HG03025 (cell line): ENCODE measurements at regions not wholly inside any gene's neighbourhood (a gene's known extent, or its start where the extent isn't known, plus 50 kb on each side); places are given as distances from the start of the nearest gene placed in this dataset.

Experiments
- ATAC-seq: cut with Tn5 transposase; IDR thresholded peaks from one replicate; pipeline ENCODE4 v1.9.1; 2021; ENCODE audit warnings: mild to moderate bottlenecking, moderate library complexity; ENCODE audit not compliant: unreplicated experiment, low FRiP score

GRCh38 chr5:89297066-89297465 lies 414.1 kb upstream of the MEF2C start:
- ATAC-seq, result no peak

- no peak for ATAC-seq
Measured at GRCh38 chr5:89293810-89294209, 410.8 kb upstream of the MEF2C start.

GRCh38 chr5:89292487-89292886 lies 409.5 kb upstream of the MEF2C start:
- no peak for ATAC-seq

- no peak for ATAC-seq
Measured at GRCh38 chr5:89289604-89290003, 406.6 kb upstream of the MEF2C start.

GRCh38 chr5:89287964-89288363 lies 405.0 kb upstream of the MEF2C start:
- ATAC-seq, result no peak

- ATAC-seq, result no peak
Measured at GRCh38 chr5:89286320-89286719, 403.3 kb upstream of the MEF2C start.

- ATAC-seq, result no peak
Measured at GRCh38 chr5:89283728-89284493, 400.9 kb upstream of the MEF2C start.

GRCh38 chr5:89282554-89283510 lies 399.8 kb upstream of the MEF2C start:
- ATAC-seq, result no peak

GRCh38 chr5:89281766-89282553 lies 399.0 kb upstream of the MEF2C start:
- ATAC-seq, result no peak

- no peak for ATAC-seq
Measured at GRCh38 chr5:89281211-89281610, 398.2 kb upstream of the MEF2C start.

GRCh38 chr5:89280103-89281037 lies 397.4 kb upstream of the MEF2C start:
- ATAC-seq, result no peak

GRCh38 chr5:89279391-89280036 lies 396.5 kb upstream of the MEF2C start:
- ATAC-seq, result no peak

- no peak for ATAC-seq
Measured at GRCh38 chr5:89277816-89278215, 394.8 kb upstream of the MEF2C start.

GRCh38 chr5:89276566-89277305 lies 393.8 kb upstream of the MEF2C start:
- ATAC-seq, result no peak

GRCh38 chr5:89275066-89275855 lies 392.3 kb upstream of the MEF2C start:
- ATAC-seq, result no peak

GRCh38 chr5:89273289-89273688 lies 390.3 kb upstream of the MEF2C start:
- no peak for ATAC-seq

- no peak for ATAC-seq
Measured at GRCh38 chr5:89270901-89271300, 387.9 kb upstream of the MEF2C start.

- ATAC-seq, result no peak
Measured at GRCh38 chr5:89269721-89270120, 386.7 kb upstream of the MEF2C start.
